ENCODE measurements at regions not wholly inside any gene's neighbourhood (a gene's known extent, or its start where the extent isn't known, plus 50 kb on each side); places are given as distances from the start of the nearest gene placed in this dataset.

DNA sequence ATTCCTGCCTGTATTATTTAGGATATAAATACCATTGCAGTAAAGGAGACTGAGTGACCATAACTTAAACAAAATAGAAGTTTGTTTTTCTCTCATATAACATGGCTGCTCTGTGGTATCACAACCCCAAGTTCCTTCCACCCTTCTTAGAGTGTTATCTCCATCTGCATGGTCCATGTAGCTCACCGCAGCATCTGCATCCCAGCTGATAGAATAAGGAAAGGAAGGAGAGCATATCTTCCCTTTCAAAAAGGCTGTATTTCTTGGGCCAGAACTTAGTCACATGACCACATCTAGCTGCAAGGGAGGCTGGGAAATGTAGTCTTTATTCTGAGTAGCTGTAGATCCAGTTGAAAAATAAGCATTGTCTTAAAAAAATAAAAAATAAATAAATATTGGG, 184.8 kb upstream of the NUDT4 start:
- Histone ChIP-seq H3K27ac (no peak overlapping the region), H3K27me3 (no peaks in the 10 kb centered on the region), H3K36me3 (no peaks in the 10 kb centered on the region), H3K9ac (no peak overlapping the region), H3K9me3 (peaks cover 19% of the 10 kb centered on the region), H3K4me3 (no peak overlapping the region), H3K4me2 (no peak overlapping the region), H4K20me1 (no peaks in the 10 kb centered on the region), H3K4me1 (peaks cover 8% of the 10 kb centered on the region; the same call in 1 of the 2 replicates)
- no peak for TF ChIP-seq Cebpa-rat (IDR thresholded peaks at IDR 0.05)

DNA sequence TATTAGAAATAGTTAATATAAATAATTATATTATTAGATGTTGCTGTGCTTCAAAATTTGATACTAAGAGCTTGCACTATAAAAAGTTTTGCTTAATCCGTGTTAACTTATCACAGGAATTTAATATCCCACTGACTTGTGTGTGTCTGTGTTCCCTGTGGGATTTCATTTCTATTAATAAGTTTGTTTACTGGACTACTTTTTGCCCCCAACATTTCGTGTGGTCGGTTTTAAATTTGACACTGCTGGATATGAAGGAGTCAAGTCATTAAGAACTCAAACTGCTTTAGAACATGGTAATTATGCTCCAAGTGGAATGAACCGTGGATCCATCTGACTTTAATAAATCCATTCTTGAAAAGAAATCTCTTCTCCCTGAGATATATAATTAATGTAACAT, 182.2 kb upstream of the NUDT4 start:
- no peak for TF ChIP-seq Cebpa-rat (IDR thresholded peaks at IDR 0.05)

GRCh38 chr12:93197067-93197593, 180.6 kb upstream of the NUDT4 start:
- Histone ChIP-seq H3K9me3 (peaks cover 19% of the 10 kb centered on the region), H3K36me3 (no peaks in the 10 kb centered on the region), H3K4me3 (no peak overlapping the region), H3K9ac (no peak overlapping the region), H3K4me1 (peaks cover 8% of the 10 kb centered on the region; the same call in 1 of the 2 replicates), H3K27me3 (no peaks in the 10 kb centered on the region), H4K20me1 (no peaks in the 10 kb centered on the region), H3K4me2 (no peak overlapping the region), H3K27ac (no peak overlapping the region)
- no peak for TF ChIP-seq Cebpa-rat (IDR thresholded peaks at IDR 0.05)

More for the DNA sequence above, 182.2 kb upstream of the NUDT4 start:
- H3K4me1 ChIP-seq, result peaks cover 8% of the 10 kb centered on the region; the same call in 1 of the 2 replicates
- peaks cover 19% of the 10 kb centered on the region for H3K9me3 ChIP-seq
- no peaks in the 10 kb centered on the region for H3K36me3 ChIP-seq
- H3K9ac ChIP-seq, result no peak overlapping the region
- H3K27ac ChIP-seq, result no peak overlapping the region
- no peaks in the 10 kb centered on the region for H3K27me3 ChIP-seq
- no peak overlapping the region for H3K4me3 ChIP-seq
- H3K4me2 ChIP-seq, result 0 out of 2 replicates have a peak overlapping the region, but pooled peaks have one; percentile 11
- H4K20me1 ChIP-seq, result no peaks in the 10 kb centered on the region

DNA sequence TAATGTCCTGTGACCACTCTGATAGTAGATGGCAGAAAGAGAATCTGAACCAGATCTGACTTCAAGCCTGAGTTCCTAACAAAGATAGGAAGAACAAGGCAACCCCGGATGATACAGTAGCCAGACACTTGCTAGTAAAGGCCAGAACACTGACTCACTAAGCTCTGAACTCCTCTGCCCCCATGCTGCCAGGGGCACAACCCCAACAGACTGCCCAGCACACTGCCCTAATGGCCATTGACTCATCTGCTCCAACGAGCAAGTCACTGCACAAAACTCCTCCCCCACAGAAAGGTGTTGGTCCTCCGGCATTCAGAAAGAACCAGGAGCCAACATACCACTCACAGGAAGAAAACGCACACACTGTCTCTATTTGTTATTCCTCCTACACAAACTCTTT, 179.6 kb upstream of the NUDT4 start:
- Histone ChIP-seq H3K4me1 (peaks cover 8% of the 10 kb centered on the region; the same call in 1 of the 2 replicates), H3K27ac (no peak overlapping the region), H3K4me3 (no peak overlapping the region), H3K9me3 (peaks cover 14% of the 10 kb centered on the region), H3K4me2 (no peak overlapping the region), H3K9ac (no peak overlapping the region), H4K20me1 (no peaks in the 10 kb centered on the region), H3K27me3 (no peaks in the 10 kb centered on the region), H3K36me3 (no peaks in the 10 kb centered on the region)
- no peak for TF ChIP-seq Cebpa-rat (IDR thresholded peaks at IDR 0.05)

- no peak for TF ChIP-seq Cebpa-rat (IDR thresholded peaks at IDR 0.05)
- H3K36me3 ChIP-seq, result no peaks in the 10 kb centered on the region
- H3K4me3 ChIP-seq, result no peak overlapping the region
- H3K27me3 ChIP-seq, result no peaks in the 10 kb centered on the region
- H3K4me1 ChIP-seq, result peaks cover 8% of the 10 kb centered on the region; the same call in 1 of the 2 replicates
- no peak overlapping the region for H3K9ac ChIP-seq
- H3K27ac ChIP-seq, result no peak overlapping the region
- H3K9me3 ChIP-seq, result no peaks in the 10 kb centered on the region
- no peak overlapping the region for H3K4me2 ChIP-seq
- H4K20me1 ChIP-seq, result no peaks in the 10 kb centered on the region
Observed at GRCh38 chr12:93199831-93200236, 177.9 kb upstream of the NUDT4 start.

DNA sequence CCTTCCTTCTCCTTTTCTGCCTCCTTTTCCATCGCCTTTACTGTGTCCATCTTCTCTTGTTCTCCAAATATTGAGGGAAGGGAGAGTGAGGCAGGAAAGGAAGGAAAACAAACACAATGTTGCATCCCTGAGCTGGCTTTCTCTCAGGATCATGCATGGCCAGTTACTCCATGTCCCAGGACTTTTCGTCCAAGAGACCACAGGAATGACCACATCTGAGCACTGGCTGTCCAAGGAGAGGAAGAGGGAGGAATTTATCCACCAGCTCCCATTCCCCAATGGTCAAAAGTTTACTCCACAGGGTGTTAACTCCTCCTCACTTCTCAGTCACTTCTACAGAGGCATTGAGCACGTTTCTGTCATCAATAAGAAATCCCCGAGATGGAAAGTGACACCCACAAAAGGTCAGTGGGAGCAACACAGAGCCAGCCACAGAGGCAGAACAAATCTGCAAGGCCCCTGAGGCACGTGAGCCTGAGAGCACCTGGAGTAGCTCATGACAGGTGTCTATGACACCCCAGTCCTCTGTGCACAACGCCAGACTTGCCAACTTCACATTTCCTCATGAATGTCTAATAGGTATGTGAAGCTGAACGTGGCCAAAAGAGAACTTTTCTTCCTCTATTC, 177.3 kb upstream of the NUDT4 start:
- no peak overlapping the region for H3K9ac ChIP-seq
- H4K20me1 ChIP-seq, result no peaks in the 10 kb centered on the region
- no peak overlapping the region for H3K4me3 ChIP-seq
- TF ChIP-seq Cebpa-rat (IDR thresholded peaks at IDR 0.05), result no peak
- H3K9me3 ChIP-seq, result no peaks in the 10 kb centered on the region
- no peak overlapping the region for H3K4me2 ChIP-seq
- H3K27ac ChIP-seq, result no peak overlapping the region
- peaks cover 8% of the 10 kb centered on the region; the same call in 1 of the 2 replicates for H3K4me1 ChIP-seq
- no peaks in the 10 kb centered on the region for H3K36me3 ChIP-seq
- no peaks in the 10 kb centered on the region for H3K27me3 ChIP-seq

DNA sequence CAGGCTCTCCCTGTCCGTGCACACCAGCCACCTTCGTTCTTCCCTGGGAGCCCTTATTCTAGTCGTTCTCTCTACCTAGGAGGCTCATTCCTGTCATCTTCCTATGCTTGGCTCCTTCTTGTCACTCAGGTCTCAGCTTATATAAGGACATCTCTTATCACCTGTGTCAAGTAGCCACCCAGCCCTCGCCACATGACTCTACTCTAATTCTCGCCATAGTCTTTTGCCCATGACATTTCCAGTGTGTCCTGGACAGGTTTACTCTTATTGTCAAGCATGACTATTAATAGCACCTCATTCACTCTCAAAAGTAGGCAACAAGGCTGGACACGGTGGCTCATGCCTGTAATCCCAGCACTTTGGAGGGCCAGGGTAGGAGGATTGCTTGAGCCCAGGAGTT, 175.7 kb upstream of the NUDT4 start:
- Histone ChIP-seq H3K4me1 (no peaks in the 10 kb centered on the region), H3K9me3 (no peaks in the 10 kb centered on the region), H3K36me3 (no peaks in the 10 kb centered on the region), H3K4me2 (no peak overlapping the region), H3K9ac (no peak overlapping the region), H3K27me3 (no peaks in the 10 kb centered on the region), H3K4me3 (no peak overlapping the region), H4K20me1 (no peaks in the 10 kb centered on the region), H3K27ac (no peak overlapping the region)
- TF ChIP-seq Cebpa-rat (IDR thresholded peaks at IDR 0.05), result no peak

GRCh38 chr12:93202688-93203087, 175.0 kb upstream of the NUDT4 start:
- Histone ChIP-seq H3K9ac (no peak overlapping the region), H3K4me1 (no peaks in the 10 kb centered on the region), H3K27me3 (no peaks in the 10 kb centered on the region), H4K20me1 (no peaks in the 10 kb centered on the region), H3K36me3 (no peaks in the 10 kb centered on the region), H3K4me3 (no peak overlapping the region), H3K27ac (no peak overlapping the region), H3K9me3 (no peaks in the 10 kb centered on the region), H3K4me2 (no peak overlapping the region)
- TF ChIP-seq Cebpa-rat (IDR thresholded peaks at IDR 0.05), result no peak

DNA sequence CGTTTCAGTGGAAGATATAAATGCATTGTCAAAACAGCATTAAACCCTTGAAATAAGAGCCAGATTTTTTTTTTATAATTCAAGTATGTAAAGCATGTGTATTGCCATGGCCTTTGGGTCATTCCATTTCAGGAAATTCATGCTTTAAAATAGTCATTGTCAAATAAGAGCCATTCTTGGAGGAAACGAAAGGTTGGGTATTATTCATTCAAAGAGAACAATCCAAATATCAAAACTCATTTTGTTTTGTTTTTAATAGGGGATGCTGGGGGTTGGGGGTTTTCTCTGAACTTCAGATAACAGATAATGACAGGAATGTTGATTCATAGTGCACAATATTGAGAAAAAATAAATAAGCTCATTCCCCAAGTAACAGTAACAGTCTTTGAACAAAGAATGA, 174.4 kb upstream of the NUDT4 start:
- TF ChIP-seq Cebpa-rat (IDR thresholded peaks at IDR 0.05), result no peak
- no peak overlapping the region for H3K9ac ChIP-seq
- H3K27me3 ChIP-seq, result no peaks in the 10 kb centered on the region
- no peak overlapping the region for H3K4me2 ChIP-seq
- no peak overlapping the region for H3K27ac ChIP-seq
- H3K4me1 ChIP-seq, result no peaks in the 10 kb centered on the region
- H4K20me1 ChIP-seq, result no peaks in the 10 kb centered on the region
- no peaks in the 10 kb centered on the region for H3K36me3 ChIP-seq
- no peak overlapping the region for H3K4me3 ChIP-seq
- no peaks in the 10 kb centered on the region for H3K9me3 ChIP-seq

DNA sequence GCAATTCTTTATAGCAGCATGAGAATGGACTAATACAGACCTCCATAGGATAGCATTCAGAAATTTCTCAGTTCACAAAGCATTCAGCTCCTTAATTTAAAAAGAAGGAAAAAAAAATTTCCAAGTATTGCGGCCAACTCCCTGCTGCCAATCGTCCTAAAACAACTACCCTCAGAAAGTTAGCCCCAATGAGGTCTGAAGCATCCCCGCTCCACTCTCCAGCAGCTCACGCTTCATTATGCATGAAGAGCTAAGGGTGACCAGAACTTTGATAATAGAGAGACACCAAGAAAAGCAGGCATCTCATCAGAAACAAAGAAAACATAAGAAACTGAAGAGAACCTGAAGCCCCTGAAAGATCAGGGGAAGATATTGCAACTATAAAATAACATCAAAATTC, 172.8 kb upstream of the NUDT4 start:
- Histone ChIP-seq H3K27ac (no peak overlapping the region), H3K9me3 (no peaks in the 10 kb centered on the region), H3K36me3 (no peaks in the 10 kb centered on the region), H3K4me1 (no peaks in the 10 kb centered on the region), H3K9ac (no peak overlapping the region), H3K4me3 (no peak overlapping the region), H4K20me1 (no peaks in the 10 kb centered on the region), H3K27me3 (no peaks in the 10 kb centered on the region), H3K4me2 (no peak overlapping the region)
- no peak for TF ChIP-seq Cebpa-rat (IDR thresholded peaks at IDR 0.05)

Data from BLaER1 (cell line).